Endothelial cell of umbilical vein (primary cell): ENCODE measurements at regions not wholly inside any gene's neighbourhood (a gene's known extent, or its start where the extent isn't known, plus 50 kb on each side); places are given as distances from the start of the nearest gene placed in this dataset.

Experiments used
- BruUV-seq: library from RNA; stranded (reverse); fragments of 400-500 nt; replicated peaks from 2 replicates; lab custom pipeline; 2021; lab: Mats Ljungman, UMichigan
- CTCF ChIA-PET: fragments of 300-600, 350-600 bp; sonication (Branson Sonifier 250); formaldehyde crosslinking; loops from one replicate; lab custom pipeline; 2021; ENCODE audit warnings: antibody characterized with exemption, inconsistent platforms; lab: Charles Lee
- POLR2A ChIA-PET: fragments of 300-600, 350-600 bp; sonication (Branson Sonifier 250); formaldehyde crosslinking; loops from one replicate; lab custom pipeline; 2021; ENCODE audit warnings: antibody characterized with exemption, inconsistent platforms; lab: Charles Lee
- DNase-seq: peaks from one replicate; pipeline ENCODE4 v3.0.0-alpha.2; 2011; ENCODE audit warnings: low read depth, low spot score
- FAIRE-seq: peaks from 2 replicates; lab custom pipeline; 2011; peaks lifted over from hg19 to GRCh38; lab: Jason Lieb, UNC
- H2AFZ ChIP-seq: 2 replicates; pipeline ENCODE4 v1.6.0; 2012; ENCODE audit warnings: low read depth, low read length, control low read depth, inconsistent platforms
- H3K27ac ChIP-seq: 2 replicates; pipeline ENCODE4 v1.5.1; 2011; ENCODE audit warnings: low read depth, mild to moderate bottlenecking, control low read depth, low read length, moderate library complexity; ENCODE audit not compliant: insufficient read depth
- H3K27me3 ChIP-seq, 2 experiments: 2 replicates each; pipeline versions ENCODE4 v1.6.0 to v1.6.1; 2011; ENCODE audit warnings: low read length in 2 of 2, mixed read lengths in 1 of 2; ENCODE audit not compliant: control insufficient read depth in 2 of 2, insufficient read depth in 2 of 2
- H3K36me3 ChIP-seq, 2 experiments: 2 replicates in 1 of 2; 3 replicates in 1 of 2; pipeline ENCODE4 v1.5.1; 2011; ENCODE audit warnings: low read length in 2 of 2, mild to moderate bottlenecking in 1 of 2, moderate library complexity in 1 of 2; ENCODE audit not compliant: control insufficient read depth in 2 of 2, insufficient read depth in 2 of 2; ENCODE audit errors: extremely low read depth in 1 of 2
- H3K4me1 ChIP-seq: 3 replicates; pipeline ENCODE4 v1.5.1; 2011; ENCODE audit warnings: mild to moderate bottlenecking, low read length; ENCODE audit not compliant: control insufficient read depth, insufficient read depth; ENCODE audit errors: extremely low read depth
- H3K4me2 ChIP-seq: 2 replicates; pipeline ENCODE4 v1.6.1; 2011; ENCODE audit warnings: low read length, control low read depth, mixed read lengths; ENCODE audit not compliant: insufficient read depth
- H3K4me3 ChIP-seq, 3 experiments: fragments of 200-600 bp in 1 of 3; sonication (generic), shearing (Covaris generic) in 1 of 3; replicated peaks in 1 of 3; 2 replicates each; pipeline ENCODE4 v1.5.1; 2011 to 2016; ENCODE audit warnings: control low read depth in 3 of 3, low read length in 3 of 3, mild to moderate bottlenecking in 2 of 3, inconsistent platforms in 1 of 3, low read depth in 1 of 3, moderate library complexity in 1 of 3; ENCODE audit not compliant: insufficient read depth in 1 of 3
- H3K79me2 ChIP-seq: 2 replicates; pipeline ENCODE4 v1.6.0; 2012; ENCODE audit warnings: low read length, inconsistent platforms; ENCODE audit not compliant: control insufficient read depth, insufficient read depth
- H3K9ac ChIP-seq: replicated peaks from 2 replicates; pipeline ENCODE3; 2011; ENCODE audit warnings: low read length, control low read depth; ENCODE audit not compliant: insufficient read depth; ENCODE audit errors: extremely low read depth
- H3K9me1 ChIP-seq: replicated peaks from 3 replicates; pipeline ENCODE4 v1.6.0; 2011; ENCODE audit warnings: mild to moderate bottlenecking, low read length; ENCODE audit not compliant: control insufficient read depth, insufficient read depth; ENCODE audit errors: extremely low read depth
- H3K9me3 ChIP-seq: replicated peaks from 2 replicates; pipeline ENCODE4 v1.5.1; 2012; ENCODE audit warnings: low read length, inconsistent platforms; ENCODE audit not compliant: control insufficient read depth, insufficient read depth
- H4K20me1 ChIP-seq: replicated peaks from 2 replicates; pipeline ENCODE3; 2011; ENCODE audit warnings: mild to moderate bottlenecking, low read length; ENCODE audit not compliant: control insufficient read depth, insufficient read depth; ENCODE audit errors: extremely low read depth
- EZH2 ChIP-seq: IDR thresholded peaks from 2 replicates; pipeline ENCODE4 v1.6.1; 2012; ENCODE audit warnings: borderline replicate concordance, low read depth, mild to moderate bottlenecking, moderate library complexity, low read length, inconsistent platforms; ENCODE audit not compliant: severe bottlenecking
- FOS ChIP-seq: IDR thresholded peaks from 2 replicates; pipeline ENCODE4 v1.6.1; 2011; ENCODE audit warnings: mild to moderate bottlenecking, low read length, moderate library complexity, borderline replicate concordance; ENCODE audit not compliant: insufficient read depth
- GATA2 ChIP-seq: IDR thresholded peaks from 2 replicates; pipeline ENCODE4 v1.7.0; 2011; ENCODE audit warnings: low read depth, mild to moderate bottlenecking, moderate library complexity, mixed read lengths, low read length; ENCODE audit not compliant: insufficient read length, insufficient read depth
- JUN ChIP-seq: IDR thresholded peaks from 2 replicates; pipeline ENCODE4 v1.6.1; 2011; ENCODE audit warnings: borderline replicate concordance, low read depth; ENCODE audit not compliant: insufficient read length, insufficient read depth
- MYC ChIP-seq: IDR thresholded peaks from one replicate; pipeline ENCODE4 v1.6.1; 2011; ENCODE audit warnings: mild to moderate bottlenecking, low read depth, low read length
- POLR2A ChIP-seq: IDR thresholded peaks from 2 replicates; pipeline ENCODE4 v1.6.1; 2012; ENCODE audit warnings: low read depth, mild to moderate bottlenecking, control low read depth, low read length
- POLR2AphosphoS5 ChIP-seq: IDR thresholded peaks from 2 replicates; pipeline ENCODE4 v1.6.1; 2012; ENCODE audit warnings: low read depth, mild to moderate bottlenecking, control low read depth, low read length, moderate library complexity; ENCODE audit not compliant: insufficient read depth
- dilution Hi-C: fragments of 300-500 bp; cut with MboI; formaldehyde crosslinking; loops from one replicate; pipeline ENCODE4 v1.15.0; 2019; ENCODE audit warnings: low sequenced_read_pairs; ENCODE audit not compliant: extremely low pct_ligation_motif_present
- intact Hi-C: fragments of 100-400 bp; cut with micrococcal nuclease; formaldehyde crosslinking; loops from one replicate; pipeline ENCODE4 v1.10.0; 2022
- TF ChIP-seq, protein P1 (sequence below): IDR thresholded peaks from 2 replicates; pipeline ENCODE4 v1.6.1; 2011; ENCODE audit not compliant: insufficient read depth, insufficient read length
- TF ChIP-seq, protein P2 (sequence below), 2 donors: IDR thresholded peaks; 1 replicate in 1 of 2; 2 replicates in 1 of 2; pipeline ENCODE4 v1.5.1; 2011; ENCODE audit warnings: low read length in 2 of 2, mild to moderate bottlenecking in 2 of 2, moderate library complexity in 2 of 2, control low read depth in 1 of 2, inconsistent platforms in 1 of 2, low read depth in 1 of 2; ENCODE audit not compliant: insufficient read depth in 1 of 2; ENCODE audit errors: extremely low read depth in 1 of 2

DNA sequence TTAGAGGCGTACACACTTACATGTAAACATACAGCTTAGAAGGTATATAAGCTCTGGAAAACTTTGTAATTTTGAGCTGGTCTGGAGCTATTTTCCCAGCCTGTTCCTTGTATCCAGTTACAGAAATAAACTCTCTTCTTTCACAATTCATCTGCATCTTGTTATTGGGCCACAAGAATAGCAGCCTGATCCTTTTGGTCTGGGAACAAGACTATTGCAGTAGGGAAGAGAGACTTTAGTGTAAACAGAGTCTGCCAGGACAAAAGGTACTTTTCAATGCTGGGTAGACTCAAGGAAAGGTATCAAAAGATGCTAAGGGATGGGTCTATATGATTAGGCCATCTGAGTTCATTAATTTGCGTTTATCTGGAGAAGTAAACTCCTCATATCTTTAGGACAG is 728.3 kb downstream of the TYW1 start:
- FAIRE-seq (no peak), DNase-seq (no peak)
- Histone ChIP-seq H3K4me3 (no peak overlapping the region), H2AFZ (no peak overlapping the region), H3K9ac (no peak overlapping the region), H3K79me2 (no peaks in the 10 kb centered on the region), H3K9me1 (no peaks in the 10 kb centered on the region), H4K20me1 (no peaks in the 10 kb centered on the region), H3K27me3 (no peaks in the 10 kb centered on the region), H3K4me2 (no peak overlapping the region), H3K27ac (no peak overlapping the region), H3K4me1 (no peaks in the 10 kb centered on the region), H3K36me3 (no peaks in the 10 kb centered on the region), H3K9me3 (no peaks in the 10 kb centered on the region)
- dilution Hi-C loops, result no loop called here
- no peak for TF ChIP-seq POLR2A
- TF ChIP-seq EZH2, result no peak
- TF ChIP-seq POLR2AphosphoS5, result no peak
- no peak for TF ChIP-seq FOS
- BruUV-seq, result no TSS peak
- ChIA-PET POLR2A (no interaction called here), CTCF (no interaction called here)
- intact Hi-C loops, result no loop called here

DNA sequence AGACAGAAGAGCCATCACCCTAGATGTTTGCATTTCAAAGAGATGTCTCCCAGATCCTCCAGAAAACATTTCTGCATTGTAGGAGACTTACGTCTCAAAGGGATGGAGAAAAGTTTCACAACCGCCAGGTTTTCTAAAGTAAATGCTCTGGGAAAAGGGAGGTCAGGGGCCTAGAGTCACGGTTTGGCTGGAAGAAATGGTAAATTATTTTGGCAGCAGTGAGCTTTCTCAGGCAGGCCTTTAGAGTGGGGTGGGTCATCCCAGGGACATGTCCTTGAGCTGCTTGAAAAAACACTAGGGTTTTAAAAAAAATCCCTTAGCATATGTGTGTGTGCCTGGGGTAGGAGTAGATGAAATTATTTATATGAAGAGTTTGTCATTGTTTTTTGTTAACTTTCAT is 728.8 kb downstream of the TYW1 start:
- Histone ChIP-seq H4K20me1 (no peaks in the 10 kb centered on the region), H3K4me2 (no peak overlapping the region), H3K9me1 (no peaks in the 10 kb centered on the region), H3K9ac (no peak overlapping the region), H3K4me1 (no peaks in the 10 kb centered on the region), H3K79me2 (no peaks in the 10 kb centered on the region), H3K36me3 (no peaks in the 10 kb centered on the region), H3K4me3 (no peak overlapping the region), H3K9me3 (no peaks in the 10 kb centered on the region), H3K27me3 (no peaks in the 10 kb centered on the region), H3K27ac (no peak overlapping the region), H2AFZ (no peak overlapping the region)
- DNase-seq, result no peak
- no peak for TF ChIP-seq GATA2
- TF ChIP-seq JUN, result no peak
- no peak for TF ChIP-seq FOS
- TF ChIP-seq POLR2A, result no peak
- no peak for TF ChIP-seq POLR2AphosphoS5
- TF ChIP-seq MYC, result no peak
- TF ChIP-seq, protein P1, sequence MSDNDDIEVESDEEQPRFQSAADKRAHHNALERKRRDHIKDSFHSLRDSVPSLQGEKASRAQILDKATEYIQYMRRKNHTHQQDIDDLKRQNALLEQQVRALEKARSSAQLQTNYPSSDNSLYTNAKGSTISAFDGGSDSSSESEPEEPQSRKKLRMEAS, result no peak
- TF ChIP-seq EZH2, result no peak
- TF ChIP-seq, protein P2, sequence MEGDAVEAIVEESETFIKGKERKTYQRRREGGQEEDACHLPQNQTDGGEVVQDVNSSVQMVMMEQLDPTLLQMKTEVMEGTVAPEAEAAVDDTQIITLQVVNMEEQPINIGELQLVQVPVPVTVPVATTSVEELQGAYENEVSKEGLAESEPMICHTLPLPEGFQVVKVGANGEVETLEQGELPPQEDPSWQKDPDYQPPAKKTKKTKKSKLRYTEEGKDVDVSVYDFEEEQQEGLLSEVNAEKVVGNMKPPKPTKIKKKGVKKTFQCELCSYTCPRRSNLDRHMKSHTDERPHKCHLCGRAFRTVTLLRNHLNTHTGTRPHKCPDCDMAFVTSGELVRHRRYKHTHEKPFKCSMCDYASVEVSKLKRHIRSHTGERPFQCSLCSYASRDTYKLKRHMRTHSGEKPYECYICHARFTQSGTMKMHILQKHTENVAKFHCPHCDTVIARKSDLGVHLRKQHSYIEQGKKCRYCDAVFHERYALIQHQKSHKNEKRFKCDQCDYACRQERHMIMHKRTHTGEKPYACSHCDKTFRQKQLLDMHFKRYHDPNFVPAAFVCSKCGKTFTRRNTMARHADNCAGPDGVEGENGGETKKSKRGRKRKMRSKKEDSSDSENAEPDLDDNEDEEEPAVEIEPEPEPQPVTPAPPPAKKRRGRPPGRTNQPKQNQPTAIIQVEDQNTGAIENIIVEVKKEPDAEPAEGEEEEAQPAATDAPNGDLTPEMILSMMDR (IDR thresholded peaks at IDR 0.05; ENCODE audit: extremely low read depth in 1 of 2, insufficient read depth in 1 of 2, low read depth in 1 of 2, low read length in 2 of 2), result no peak
- dilution Hi-C loops, result no loop called here
- POLR2A ChIA-PET, result no interaction called here
- no peak for FAIRE-seq
- BruUV-seq, result no TSS peak
- CTCF ChIA-PET, result no interaction called here
- intact Hi-C loops, result no loop called here
